Vagina (tissue), 2 donors: ENCODE measurements at regions not wholly inside any gene's neighbourhood (a gene's known extent, or its start where the extent isn't known, plus 50 kb on each side); places are given as distances from the start of the nearest gene placed in this dataset.

Source experiments
- CTCF ChIP-seq, 3 experiments: fragments of 450-650 bp in 2 of 3; fragments of 200-600 bp in 1 of 3; sonication (generic) in 1 of 3; IDR thresholded peaks; one replicate each; pipeline ENCODE4 v1.5.1; 2017 to 2019; ENCODE audit warnings: antibody characterized with exemption in 3 of 3, mild to moderate bottlenecking in 2 of 3, moderate library complexity in 2 of 3
- POLR2A ChIP-seq, 2 donors: fragments of 450-650 bp; IDR thresholded peaks; one replicate each; pipeline ENCODE4 v1.6.1; 2017; ENCODE audit warnings: antibody characterized with exemption in 2 of 2, mild to moderate bottlenecking in 2 of 2, moderate library complexity in 2 of 2

- TF ChIP-seq CTCF (IDR thresholded peaks at IDR 0.05) (no peak), POLR2A (IDR thresholded peaks at IDR 0.05) (no peak)
Measured at GRCh38 chr1:79825551-79825950, 819.0 kb upstream of the ADGRL4 start.
